H1 (cell line): ENCODE measurements at regions not wholly inside any gene's neighbourhood (a gene's known extent, or its start where the extent isn't known, plus 50 kb on each side); places are given as distances from the start of the nearest gene placed in this dataset.

Source experiments
- CTCF ChIA-PET: fragments of 300-600 bp; sonication (Branson Sonifier 250); formaldehyde crosslinking; loops from one replicate; lab custom pipeline; 2021; ENCODE audit not compliant: partially characterized antibody; lab: Charles Lee
- POLR2A ChIA-PET: fragments of 300-600 bp; sonication (Branson Sonifier 250); formaldehyde crosslinking; loops from one replicate; lab custom pipeline; 2021; ENCODE audit warnings: inconsistent platforms; ENCODE audit not compliant: partially characterized antibody; lab: Charles Lee
- DNase-seq, 2 experiments: peaks; one replicate each; pipeline versions ENCODE4 v3.0.0 to v3.0.0-alpha.2; 2010 to 2022; ENCODE audit warnings: low spot score in 2 of 2, low read depth in 1 of 2, mixed read lengths in 1 of 2
- FAIRE-seq: peaks from 2 replicates; lab custom pipeline; 2011; peaks lifted over from hg19 to GRCh38; lab: Jason Lieb, UNC
- H2AFZ ChIP-seq: 2 replicates; pipeline ENCODE4 v1.8.1; 2012; ENCODE audit warnings: low read length, inconsistent platforms
- H2AK5ac ChIP-seq: 2 replicates; pipeline ENCODE4 v1.6.1; 2013; ENCODE audit warnings: low read depth, low read length
- H2BK120ac ChIP-seq: replicated peaks from 2 replicates; pipeline ENCODE3; 2013; ENCODE audit warnings: low read depth, low read length, inconsistent platforms
- H2BK12ac ChIP-seq: 2 replicates; pipeline ENCODE4 v1.6.1; 2013; ENCODE audit warnings: low read depth, low read length
- H2BK15ac ChIP-seq: 2 replicates; pipeline ENCODE4 v1.6.1; 2013; ENCODE audit warnings: low read length
- H2BK20ac ChIP-seq: 2 replicates; pipeline ENCODE4 v1.6.1; 2013; ENCODE audit warnings: low read length
- H2BK5ac ChIP-seq: 2 replicates; pipeline ENCODE4 v1.6.1; 2013; ENCODE audit warnings: low read depth, low read length
- H3K14ac ChIP-seq: 2 replicates; pipeline ENCODE4 v1.6.1; 2013; ENCODE audit warnings: inconsistent platforms; ENCODE audit not compliant: insufficient read length
- H3K18ac ChIP-seq: 2 replicates; pipeline ENCODE4 v1.6.1; 2013; ENCODE audit warnings: low read length; ENCODE audit errors: extremely low read depth
- H3K23ac ChIP-seq: 2 replicates; pipeline ENCODE4 v1.6.1; 2013; ENCODE audit warnings: inconsistent platforms; ENCODE audit not compliant: insufficient read length
- H3K23me2 ChIP-seq: 2 replicates; pipeline ENCODE4 v1.6.1; 2013; ENCODE audit warnings: low read depth, low read length
- H3K27ac ChIP-seq: 2 replicates; pipeline ENCODE4 v1.6.1; 2011; ENCODE audit warnings: low read depth, low read length, inconsistent platforms
- H3K27me3 ChIP-seq, 4 experiments: replicated peaks in 1 of 4; 1 replicate in 1 of 4; 2 replicates in 3 of 4; pipeline versions ENCODE4 v1.6.1 to v1.8.1; 2011 to 2013; ENCODE audit warnings: low read length in 3 of 4, mild to moderate bottlenecking in 3 of 4, inconsistent platforms in 2 of 4, mixed read lengths in 2 of 4, moderate library complexity in 1 of 4; ENCODE audit not compliant: control insufficient read depth in 3 of 4, insufficient read depth in 3 of 4; ENCODE audit errors: extremely low read depth in 1 of 4
- H3K36me3 ChIP-seq, 4 experiments: 2 replicates each; pipeline versions ENCODE4 v1.6.1 to v1.8.1; 2011 to 2013; ENCODE audit warnings: mild to moderate bottlenecking in 4 of 4, low read length in 3 of 4, moderate library complexity in 2 of 4, control low read depth in 1 of 4, inconsistent platforms in 1 of 4; ENCODE audit not compliant: insufficient read depth in 4 of 4, control insufficient read depth in 2 of 4
- H3K4ac ChIP-seq: replicated peaks from 2 replicates; pipeline ENCODE3; 2013; ENCODE audit warnings: low read length, low read depth, mixed read lengths, inconsistent platforms; ENCODE audit not compliant: insufficient read length
- H3K4me1 ChIP-seq, 4 experiments: replicated peaks in 1 of 4; 1 replicate in 1 of 4; 2 replicates in 3 of 4; pipeline versions ENCODE4 v1.6.1 to v1.8.1; 2011 to 2013; ENCODE audit warnings: low read length in 3 of 4, inconsistent platforms in 2 of 4, mixed read lengths in 1 of 4; ENCODE audit not compliant: insufficient read depth in 4 of 4, control insufficient read depth in 3 of 4
- H3K4me2 ChIP-seq, 2 experiments: 2 replicates each; pipeline versions ENCODE4 v1.6.1 to v1.8.1; 2011 to 2013; ENCODE audit warnings: low read depth in 2 of 2, low read length in 2 of 2, control low read depth in 1 of 2, inconsistent platforms in 1 of 2, mild to moderate bottlenecking in 1 of 2; ENCODE audit not compliant: insufficient read depth in 1 of 2
- H3K4me3 ChIP-seq, 4 experiments: fragments of 200-600, 300-600 bp in 1 of 4; sonication (generic), shearing (Covaris generic), sonication (Bioruptor Twin) in 1 of 4; 2 replicates each; pipeline versions ENCODE4 v1.5.1 to v1.8.1; 2011 to 2016; ENCODE audit warnings: low read length in 4 of 4, low read depth in 3 of 4, control low read depth in 2 of 4, inconsistent platforms in 2 of 4, mild to moderate bottlenecking in 2 of 4, mixed read lengths in 1 of 4, moderate library complexity in 1 of 4; ENCODE audit not compliant: insufficient read depth in 2 of 4; ENCODE audit errors: extremely low read depth in 1 of 4
- H3K56ac ChIP-seq: replicated peaks from 2 replicates; pipeline ENCODE3; 2013; ENCODE audit warnings: low read depth, mild to moderate bottlenecking, mixed read lengths, low read length, inconsistent platforms; ENCODE audit not compliant: insufficient read length
- H3K79me1 ChIP-seq: 2 replicates; pipeline ENCODE4 v1.6.1; 2013; ENCODE audit warnings: low read depth, low read length, control low read depth
- H3K79me2 ChIP-seq, 2 experiments: 2 replicates each; pipeline versions ENCODE4 v1.6.1 to v1.8.1; 2012 to 2013; ENCODE audit warnings: low read length in 2 of 2, mild to moderate bottlenecking in 2 of 2, inconsistent platforms in 1 of 2; ENCODE audit not compliant: insufficient read depth in 2 of 2, control insufficient read depth in 1 of 2
- H3K9ac ChIP-seq, 4 experiments: replicated peaks in 1 of 4; 1 replicate in 1 of 4; 2 replicates in 3 of 4; pipeline versions ENCODE4 v1.6.1 to v1.8.1; 2011 to 2013; ENCODE audit warnings: low read depth in 3 of 4, low read length in 3 of 4, control low read depth in 2 of 4, mild to moderate bottlenecking in 2 of 4, moderate library complexity in 2 of 4, inconsistent platforms in 1 of 4; ENCODE audit errors: extremely low read depth in 1 of 4
- H3K9me3 ChIP-seq, 2 experiments: 2 replicates each; pipeline versions ENCODE4 v1.6.1 to v1.8.1; 2012 to 2013; ENCODE audit warnings: mild to moderate bottlenecking in 2 of 2, moderate library complexity in 2 of 2, control low read depth in 1 of 2, inconsistent platforms in 1 of 2, low read depth in 1 of 2, low read length in 1 of 2, mixed read lengths in 1 of 2; ENCODE audit not compliant: insufficient read depth in 2 of 2
- H4K20me1 ChIP-seq, 2 experiments: replicated peaks in 1 of 2; 2 replicates each; pipeline versions ENCODE3 to v1.8.1; 2011 to 2013; ENCODE audit warnings: inconsistent platforms in 2 of 2, low read length in 2 of 2, mild to moderate bottlenecking in 1 of 2; ENCODE audit not compliant: insufficient read depth in 2 of 2, control insufficient read depth in 1 of 2
- H4K5ac ChIP-seq: 2 replicates; pipeline ENCODE4 v1.6.1; 2013; ENCODE audit warnings: low read length, low read depth, mixed read lengths, inconsistent platforms; ENCODE audit not compliant: insufficient read length
- H4K8ac ChIP-seq: 2 replicates; pipeline ENCODE4 v1.8.0; 2013; ENCODE audit warnings: mild to moderate bottlenecking, moderate library complexity, low read length, inconsistent platforms; ENCODE audit not compliant: insufficient read depth; ENCODE audit errors: extremely low read depth
- H4K91ac ChIP-seq: replicated peaks from 2 replicates; pipeline ENCODE3; 2013; ENCODE audit warnings: low read length, mixed read lengths, inconsistent platforms; ENCODE audit not compliant: insufficient read length
- CBX5 ChIP-seq: fragments of 300-800, 300-1000 bp; sonication (generic); IDR thresholded peaks from 2 replicates; pipeline ENCODE4 v1.7.1; 2016; ENCODE audit warnings: antibody characterized with exemption, low read length, low read depth
- EP300 ChIP-seq, 2 experiments: IDR thresholded peaks; 1 replicate in 1 of 2; 2 replicates in 1 of 2; pipeline ENCODE4 v1.6.1; 2011 to 2012; ENCODE audit warnings: low read depth in 2 of 2, low read length in 2 of 2, mild to moderate bottlenecking in 2 of 2, borderline replicate concordance in 1 of 2, inconsistent platforms in 1 of 2, moderate library complexity in 1 of 2
- JUND ChIP-seq: IDR thresholded peaks from 2 replicates; pipeline ENCODE4 v1.6.1; 2011; ENCODE audit warnings: mild to moderate bottlenecking, improper control_type of control experiment, low read length
- NANOG ChIP-seq: IDR thresholded peaks from 2 replicates; pipeline ENCODE4 v1.6.1; 2011; ENCODE audit warnings: low read length, low read depth, mild to moderate bottlenecking, inconsistent platforms; ENCODE audit not compliant: insufficient read depth, poor library complexity, severe bottlenecking
- RBBP5 ChIP-seq: IDR thresholded peaks from 2 replicates; pipeline ENCODE4 v1.7.1; 2012; ENCODE audit warnings: low read depth, mild to moderate bottlenecking, inconsistent platforms, low read length, moderate library complexity, borderline replicate concordance
- WGBS, 2 experiments: shearing (Covaris generic) in 1 of 2; methylation state at CpG; one replicate each; pipeline versions ENCODE4 v1.1.6 to v1.1.7; 2013 to 2015; ENCODE audit warnings: low lambda C conversion rate in 2 of 2, mixed read lengths in 2 of 2, inconsistent platforms in 1 of 2, low coverage in 1 of 2, missing lambda C conversion rate in 1 of 2; ENCODE audit not compliant: insufficient replicate concordance in 2 of 2, insufficient coverage in 1 of 2, insufficient read length in 1 of 2; ENCODE audit errors: extremely low coverage in 1 of 2, missing lambda C conversion rate in 1 of 2; 5-methylcytosine and 5-hydroxymethylcytosine counted together

- Histone ChIP-seq H3K4me2 (no peak overlapping the region), H2BK15ac (no peak overlapping the region), H3K36me3 (no peaks in the 10 kb centered on the region), H2BK120ac (no peak overlapping the region), H3K23me2 (no peaks in the 10 kb centered on the region), H4K20me1 (no peaks in the 10 kb centered on the region), H3K23ac (no peak overlapping the region), H4K91ac (no peak overlapping the region), H3K27me3 (peaks cover 0 to 2% (median 0%) of the 10 kb centered on the region in 4 experiments; a peak in 1 of 7 replicates), H3K9me3 (no peaks in the 10 kb centered on the region), H4K8ac (no peak overlapping the region), H3K4ac (no peak overlapping the region), H3K56ac (no peak overlapping the region), H4K5ac (no peak overlapping the region), H3K79me2 (no peaks in the 10 kb centered on the region), H3K79me1 (no peaks in the 10 kb centered on the region), H3K27ac (no peak overlapping the region), H3K4me3 (no peak overlapping the region), H2AK5ac (no peak overlapping the region), H2BK20ac (no peak overlapping the region), H3K14ac (no peak overlapping the region), H3K18ac (no peak overlapping the region), H3K4me1 (no peaks in the 10 kb centered on the region), H2BK12ac (no peak overlapping the region), H3K9ac (no peak overlapping the region), H2AFZ (no peak overlapping the region), H2BK5ac (no peak overlapping the region)
- FAIRE-seq (no peak), DNase-seq (no peak)
- 61% methylated on average over 3 of the region's 3 CpGs; no CpG with 5 or more reads in 1 of the 2 experiments for WGBS, 2 experiments
- POLR2A ChIA-PET: no interaction called here
- CTCF ChIA-PET: no interaction called here
- TF ChIP-seq NANOG (no peak), CBX5 (no peak), EP300 (IDR thresholded peaks at IDR 0.05; ENCODE audit: borderline replicate concordance in 1 of 2, low read depth in 2 of 2, low read length in 2 of 2) (no peak), JUND (no peak), RBBP5 (no peak)
Measured at GRCh38 chr4:121599049-121599448, 97.7 kb downstream of the ANXA5 start.
